ENCODE measurements at regions not wholly inside any gene's neighbourhood (a gene's known extent, or its start where the extent isn't known, plus 50 kb on each side); places are given as distances from the start of the nearest gene placed in this dataset.

DNA sequence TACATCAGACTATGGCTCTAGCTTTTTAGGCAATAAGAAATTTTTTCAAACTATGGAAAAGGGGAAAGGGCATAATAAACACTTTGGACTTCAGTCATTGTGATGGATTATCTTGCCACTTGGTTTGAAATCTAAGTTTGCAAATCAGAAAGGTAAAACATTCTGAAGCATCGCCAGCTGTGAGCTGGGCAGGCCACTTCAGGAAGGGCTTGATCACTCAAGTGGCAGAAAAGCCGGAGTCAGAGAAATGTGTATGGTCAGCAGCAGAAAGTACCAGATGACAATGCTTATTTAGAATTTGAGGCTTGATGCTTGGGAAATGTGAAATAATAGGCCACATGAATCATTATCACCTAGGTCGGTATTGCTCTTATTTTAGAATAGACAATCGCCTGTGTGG lies 79.7 kb downstream of the ZNF648 start:
- H3K36me3 ChIP-seq (replicated peaks; ENCODE audit: insufficient read depth, low read length), result no peaks in the 10 kb centered on the region
- no peak overlapping the region for H3K4me2 ChIP-seq (ENCODE audit: low read depth, low read length)
- H3K27me3 ChIP-seq (replicated peaks; ENCODE audit: insufficient read depth, low read length), result no peaks in the 10 kb centered on the region
- no peak overlapping the region for H3K4me3 ChIP-seq (ENCODE audit: low read length)
- no peaks in the 10 kb centered on the region for H3K4me1 ChIP-seq (ENCODE audit: low read length)
- H2AFZ ChIP-seq (ENCODE audit: low read length), result no peak overlapping the region
- H3K9me2 ChIP-seq (replicated peaks; ENCODE audit: insufficient read depth, low read length), result no peaks in the 10 kb centered on the region
- no peak for DNase-seq
- no peak overlapping the region for H3K27ac ChIP-seq (ENCODE audit: low read length)
- no peak overlapping the region for H3K9ac ChIP-seq (ENCODE audit: low read length)
- no peaks in the 10 kb centered on the region for H4K20me1 ChIP-seq (ENCODE audit: insufficient read depth, low read length)
- H3F3A ChIP-seq (ENCODE audit: insufficient read depth, low read length), result no peaks in the 10 kb centered on the region
- no peaks in the 10 kb centered on the region for H3K9me3 ChIP-seq (replicated peaks; ENCODE audit: insufficient read depth, low read length)
- TF ChIP-seq, protein P1, sequence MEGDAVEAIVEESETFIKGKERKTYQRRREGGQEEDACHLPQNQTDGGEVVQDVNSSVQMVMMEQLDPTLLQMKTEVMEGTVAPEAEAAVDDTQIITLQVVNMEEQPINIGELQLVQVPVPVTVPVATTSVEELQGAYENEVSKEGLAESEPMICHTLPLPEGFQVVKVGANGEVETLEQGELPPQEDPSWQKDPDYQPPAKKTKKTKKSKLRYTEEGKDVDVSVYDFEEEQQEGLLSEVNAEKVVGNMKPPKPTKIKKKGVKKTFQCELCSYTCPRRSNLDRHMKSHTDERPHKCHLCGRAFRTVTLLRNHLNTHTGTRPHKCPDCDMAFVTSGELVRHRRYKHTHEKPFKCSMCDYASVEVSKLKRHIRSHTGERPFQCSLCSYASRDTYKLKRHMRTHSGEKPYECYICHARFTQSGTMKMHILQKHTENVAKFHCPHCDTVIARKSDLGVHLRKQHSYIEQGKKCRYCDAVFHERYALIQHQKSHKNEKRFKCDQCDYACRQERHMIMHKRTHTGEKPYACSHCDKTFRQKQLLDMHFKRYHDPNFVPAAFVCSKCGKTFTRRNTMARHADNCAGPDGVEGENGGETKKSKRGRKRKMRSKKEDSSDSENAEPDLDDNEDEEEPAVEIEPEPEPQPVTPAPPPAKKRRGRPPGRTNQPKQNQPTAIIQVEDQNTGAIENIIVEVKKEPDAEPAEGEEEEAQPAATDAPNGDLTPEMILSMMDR (IDR thresholded peaks at IDR 0.05; ENCODE audit: low read length), result no peak
- TF ChIP-seq EZH2phosphoT487 (IDR thresholded peaks at IDR 0.05; ENCODE audit: low read length), result no peak
- no peak for TF ChIP-seq EZH2 (optimal IDR thresholded peaks at IDR 0.05; ENCODE audit: low read depth, low read length)
- H3K79me2 ChIP-seq (ENCODE audit: low read length), result no peaks in the 10 kb centered on the region

DNA sequence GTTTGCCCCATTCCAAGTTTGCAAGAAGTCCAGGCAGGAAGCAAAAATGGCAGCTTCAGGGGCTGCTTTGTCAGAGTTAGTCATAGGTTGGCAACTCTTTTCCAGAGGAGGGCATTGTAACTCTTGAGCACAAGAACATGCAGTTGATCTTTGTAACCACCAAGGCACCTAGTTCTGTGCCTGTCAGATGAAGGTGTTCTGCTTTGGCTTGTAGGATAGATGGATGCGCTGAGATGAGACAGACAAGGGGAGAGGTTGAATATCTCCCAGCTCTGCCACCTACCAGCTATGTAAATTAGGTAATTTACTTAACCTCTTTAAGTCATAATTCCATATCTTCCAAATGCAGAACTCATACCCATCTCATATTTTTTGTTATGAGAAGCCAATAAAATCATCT lies 89.3 kb downstream of the ZNF648 start:
- no peak for DNase-seq
- Histone ChIP-seq H3K27ac (ENCODE audit: low read length) (no peak overlapping the region), H3K9me2 (replicated peaks; ENCODE audit: insufficient read depth, low read length) (no peaks in the 10 kb centered on the region), H3K36me3 (replicated peaks; ENCODE audit: insufficient read depth, low read length) (no peaks in the 10 kb centered on the region), H3K27me3 (replicated peaks; ENCODE audit: insufficient read depth, low read length) (no peaks in the 10 kb centered on the region), H3K4me1 (ENCODE audit: low read length) (no peaks in the 10 kb centered on the region), H3F3A (ENCODE audit: insufficient read depth, low read length) (no peaks in the 10 kb centered on the region), H3K4me3 (ENCODE audit: low read length) (no peak overlapping the region), H3K9me3 (replicated peaks; ENCODE audit: insufficient read depth, low read length) (no peaks in the 10 kb centered on the region), H4K20me1 (ENCODE audit: insufficient read depth, low read length) (no peaks in the 10 kb centered on the region), H2AFZ (ENCODE audit: low read length) (no peak overlapping the region), H3K9ac (ENCODE audit: low read length) (no peak overlapping the region), H3K79me2 (ENCODE audit: low read length) (no peaks in the 10 kb centered on the region), H3K4me2 (ENCODE audit: low read depth, low read length) (no peak overlapping the region)
- TF ChIP-seq EZH2 (optimal IDR thresholded peaks at IDR 0.05; ENCODE audit: low read depth, low read length) (no peak), EZH2phosphoT487 (IDR thresholded peaks at IDR 0.05; ENCODE audit: low read length) (no peak)
- TF ChIP-seq, protein P1 (IDR thresholded peaks at IDR 0.05; ENCODE audit: low read length), result no peak

- no peaks in the 10 kb centered on the region for H3K27me3 ChIP-seq (replicated peaks; ENCODE audit: insufficient read depth, low read length)
- no peak for DNase-seq
- no peak overlapping the region for H2AFZ ChIP-seq (ENCODE audit: low read length)
- TF ChIP-seq, protein P1 (IDR thresholded peaks at IDR 0.05; ENCODE audit: low read length), result no peak
- no peak for TF ChIP-seq EZH2 (optimal IDR thresholded peaks at IDR 0.05; ENCODE audit: low read depth, low read length)
- no peak for TF ChIP-seq EZH2phosphoT487 (IDR thresholded peaks at IDR 0.05; ENCODE audit: low read length)
- H3K4me3 ChIP-seq (ENCODE audit: low read length), result no peak overlapping the region
- H3K9me2 ChIP-seq (replicated peaks; ENCODE audit: insufficient read depth, low read length), result no peaks in the 10 kb centered on the region
- no peaks in the 10 kb centered on the region for H4K20me1 ChIP-seq (ENCODE audit: insufficient read depth, low read length)
- H3K79me2 ChIP-seq (ENCODE audit: low read length), result no peaks in the 10 kb centered on the region
- H3K27ac ChIP-seq (ENCODE audit: low read length), result no peak overlapping the region
- H3K9me3 ChIP-seq (replicated peaks; ENCODE audit: insufficient read depth, low read length), result no peaks in the 10 kb centered on the region
- H3K9ac ChIP-seq (ENCODE audit: low read length), result no peak overlapping the region
- no peaks in the 10 kb centered on the region for H3K36me3 ChIP-seq (replicated peaks; ENCODE audit: insufficient read depth, low read length)
- no peak overlapping the region for H3K4me2 ChIP-seq (ENCODE audit: low read depth, low read length)
- H3K4me1 ChIP-seq (ENCODE audit: low read length), result no peaks in the 10 kb centered on the region
- H3F3A ChIP-seq (ENCODE audit: insufficient read depth, low read length), result no peaks in the 10 kb centered on the region
Observed at GRCh38 chr1:181971424-181971823, 90.1 kb downstream of the ZNF648 start.

Data from MM.1S (cell line).